Fibroblast of lung (primary cell): ENCODE measurements at regions not wholly inside any gene's neighbourhood (a gene's known extent, or its start where the extent isn't known, plus 50 kb on each side); places are given as distances from the start of the nearest gene placed in this dataset.

Experiments
- CTCF ChIP-seq, 2 donors: IDR thresholded peaks in 1 of 2; conservative IDR thresholded peaks in 1 of 2; 1 replicate in 1 of 2; 2 replicates in 1 of 2; pipeline ENCODE4 v1.5.1; 2011 to 2012; ENCODE audit warnings: low read length in 2 of 2, control low read depth in 1 of 2, inconsistent platforms in 1 of 2, low read depth in 1 of 2, mild to moderate bottlenecking in 1 of 2
- EZH2 ChIP-seq: IDR thresholded peaks from 2 replicates; pipeline ENCODE4 v1.5.1; 2012; ENCODE audit warnings: low read length, control low read depth, mild to moderate bottlenecking; ENCODE audit errors: missing control alignments

- TF ChIP-seq CTCF (conservative IDR thresholded peaks at IDR 0.05 in 1 of 2, IDR thresholded peaks at IDR 0.05 in 1 of 2; ENCODE audit: low read depth in 1 of 2, low read length in 2 of 2) (no peak), EZH2 (no peak)
Observed at GRCh38 chr3:21912711-21913110, 161.7 kb upstream of the ZNF385D start.
